Neural progenitor cell (in vitro differentiated cells): ENCODE measurements at regions not wholly inside any gene's neighbourhood (a gene's known extent, or its start where the extent isn't known, plus 50 kb on each side); places are given as distances from the start of the nearest gene placed in this dataset.

Source experiments
- DNase-seq: peaks from one replicate; pipeline ENCODE4 v3.0.0-alpha.2; 2016; ENCODE audit warnings: low spot score
- H2AFZ ChIP-seq: fragments of 200-600 bp; sonication (generic); replicated peaks from 2 replicates; pipeline ENCODE4 v1.6.1; 2016; ENCODE audit warnings: antibody characterized with exemption
- H3F3A ChIP-seq: fragments of 200-600 bp; sonication (generic); 2 replicates; pipeline ENCODE4 v1.6.1; 2016; ENCODE audit warnings: antibody characterized with exemption, low read depth
- H3K27ac ChIP-seq: fragments of 200-600 bp; sonication (generic); 2 replicates; pipeline ENCODE4 v1.5.1; 2016; ENCODE audit warnings: mild to moderate bottlenecking
- H3K27me3 ChIP-seq: fragments of 200-600 bp; sonication (generic); 2 replicates; pipeline ENCODE4 v1.6.1; 2016; ENCODE audit warnings: mild to moderate bottlenecking, moderate library complexity
- H3K36me3 ChIP-seq: fragments of 200-600 bp; sonication (generic); 2 replicates; pipeline ENCODE4 v1.5.1; 2016
- H3K4me1 ChIP-seq: fragments of 200-600 bp; sonication (generic); 2 replicates; pipeline ENCODE4 v1.6.1; 2016; ENCODE audit warnings: mixed run types
- H3K4me2 ChIP-seq: fragments of 200-600 bp; sonication (generic); 2 replicates; pipeline ENCODE4 v1.6.1; 2016
- H3K4me3 ChIP-seq: fragments of 200-600 bp; sonication (generic); 2 replicates; pipeline ENCODE4 v1.5.1; 2016
- H3K79me2 ChIP-seq: fragments of 200-600 bp; sonication (generic); 2 replicates; pipeline ENCODE4 v1.6.1; 2016; ENCODE audit warnings: low read depth
- H3K9ac ChIP-seq: fragments of 200-600 bp; sonication (generic); 2 replicates; pipeline ENCODE4 v1.6.1; 2016
- H3K9me3 ChIP-seq: fragments of 200-600 bp; sonication (generic); 2 replicates; pipeline ENCODE4 v1.5.1; 2016; ENCODE audit warnings: low read depth
- H4K20me1 ChIP-seq: fragments of 200-600 bp; sonication (generic); 2 replicates; pipeline ENCODE4 v1.6.1; 2016; ENCODE audit warnings: low read depth
- H3K27ac Mint-ChIP-seq: 3 replicates; pipeline ENCODE4 v1.8.0; 2021; ENCODE audit warnings: mixed read lengths
- H3K27me3 Mint-ChIP-seq: 2 replicates; pipeline ENCODE4 v1.8.0; 2022; ENCODE audit warnings: low read depth, mild to moderate bottlenecking, inconsistent platforms, moderate library complexity, mixed read lengths; ENCODE audit not compliant: insufficient read depth
- H3K36me3 Mint-ChIP-seq: 3 replicates; pipeline ENCODE4 v1.8.0; 2021; ENCODE audit warnings: mixed read lengths
- H3K4me1 Mint-ChIP-seq: 3 replicates; pipeline ENCODE4 v1.8.0; 2021; ENCODE audit warnings: mixed read lengths
- H3K4me3 Mint-ChIP-seq: 3 replicates; pipeline ENCODE4 v1.8.0; 2021; ENCODE audit warnings: mild to moderate bottlenecking, moderate library complexity, mixed read lengths
- H3K9me3 Mint-ChIP-seq: 3 replicates; pipeline ENCODE4 v1.8.0; 2020; ENCODE audit warnings: mixed read lengths
- CTCF ChIP-seq: fragments of 200-600 bp; sonication (generic); IDR thresholded peaks from 2 replicates; pipeline ENCODE4 v1.5.1; 2017; ENCODE audit warnings: antibody characterized with exemption, mild to moderate bottlenecking
- EZH2 ChIP-seq: fragments of 200-600 bp; sonication (generic); IDR thresholded peaks from 2 replicates; pipeline ENCODE4 v1.6.1; 2017; ENCODE audit warnings: antibody characterized with exemption, mild to moderate bottlenecking, moderate library complexity
- EZH2phosphoT487 ChIP-seq: fragments of 200-600 bp; sonication (generic); IDR thresholded peaks from 2 replicates; pipeline ENCODE4 v1.6.1; 2017; ENCODE audit warnings: antibody characterized with exemption

DNA sequence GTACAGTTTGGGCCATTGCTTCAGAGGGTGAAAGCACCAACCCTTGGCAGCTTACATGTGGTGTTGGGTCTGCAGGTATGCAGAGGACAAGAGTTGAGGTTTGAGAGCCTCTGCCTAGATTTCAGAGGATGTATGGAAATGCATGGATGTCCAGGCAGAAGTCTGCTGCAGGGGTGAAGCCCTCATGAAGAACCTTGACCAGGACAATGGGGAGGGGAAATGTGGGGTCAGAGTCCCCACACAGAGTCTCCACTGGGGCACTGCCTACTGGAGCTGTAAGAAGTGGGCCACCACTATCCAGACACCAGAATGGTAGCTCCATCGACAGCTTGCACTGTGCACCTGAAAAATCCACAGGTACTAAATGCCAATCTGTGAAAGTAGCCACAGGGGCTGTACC lies 113.6 kb upstream of the SPATA31C2 start:
- Histone ChIP-seq H3F3A (no peaks in the 10 kb centered on the region), H3K27ac (no peak overlapping the region), H3K4me3 (no peak overlapping the region), H2AFZ (no peak overlapping the region), H3K9me3 (no peaks in the 10 kb centered on the region), H3K36me3 (no peaks in the 10 kb centered on the region), H3K9ac (no peak overlapping the region), H3K79me2 (no peaks in the 10 kb centered on the region), H3K4me2 (no peak overlapping the region), H3K4me1 (no peaks in the 10 kb centered on the region), H4K20me1 (no peaks in the 10 kb centered on the region), H3K27me3 (no peaks in the 10 kb centered on the region)
- H3K4me3 Mint-ChIP-seq: no peak overlapping the region
- no peak overlapping the region for H3K27ac Mint-ChIP-seq
- peaks cover 2% of the 10 kb centered on the region for H3K27me3 Mint-ChIP-seq
- H3K36me3 Mint-ChIP-seq: no peaks in the 10 kb centered on the region
- TF ChIP-seq CTCF: no peak
- TF ChIP-seq EZH2phosphoT487: no peak
- H3K4me1 Mint-ChIP-seq: no peaks in the 10 kb centered on the region
- DNase-seq: no peak
- H3K9me3 Mint-ChIP-seq: peaks cover 39% of the 10 kb centered on the region

GRCh38 chr9:88243736-88244135 lies 105.5 kb upstream of the SPATA31C2 start:
- no peaks in the 10 kb centered on the region for H3K79me2 ChIP-seq
- Mint-ChIP-seq H3K4me3 (no peak overlapping the region), H3K27ac (no peak overlapping the region), H3K27me3 (peaks cover 4% of the 10 kb centered on the region), H3K9me3 (peaks cover 8% of the 10 kb centered on the region), H3K36me3 (no peaks in the 10 kb centered on the region), H3K4me1 (no peaks in the 10 kb centered on the region)
- H3K36me3 ChIP-seq: no peaks in the 10 kb centered on the region
- H3K4me2 ChIP-seq: no peak overlapping the region
- H3K4me3 ChIP-seq: no peak overlapping the region
- no peak overlapping the region for H2AFZ ChIP-seq
- DNase-seq: no peak
- no peaks in the 10 kb centered on the region for H3K27me3 ChIP-seq
- H4K20me1 ChIP-seq: no peaks in the 10 kb centered on the region
- H3F3A ChIP-seq: no peaks in the 10 kb centered on the region
- no peak overlapping the region for H3K27ac ChIP-seq
- H3K9ac ChIP-seq: no peak overlapping the region
- TF ChIP-seq EZH2phosphoT487: no peak
- TF ChIP-seq CTCF: no peak
- TF ChIP-seq EZH2: no peak
- no peaks in the 10 kb centered on the region for H3K4me1 ChIP-seq
- H3K9me3 ChIP-seq: no peaks in the 10 kb centered on the region

- Mint-ChIP-seq H3K27me3 (peaks cover 5% of the 10 kb centered on the region), H3K27ac (no peak overlapping the region), H3K9me3 (peaks cover 5% of the 10 kb centered on the region), H3K4me3 (no peak overlapping the region), H3K4me1 (peaks cover 2% of the 10 kb centered on the region), H3K36me3 (no peaks in the 10 kb centered on the region)
- no peak overlapping the region for H3K27ac ChIP-seq
- no peak overlapping the region for H3K4me2 ChIP-seq
- H2AFZ ChIP-seq: no peak overlapping the region
- H3K27me3 ChIP-seq: no peaks in the 10 kb centered on the region
- no peaks in the 10 kb centered on the region for H3K79me2 ChIP-seq
- no peaks in the 10 kb centered on the region for H4K20me1 ChIP-seq
- H3K9ac ChIP-seq: no peak overlapping the region
- no peak overlapping the region for H3K4me3 ChIP-seq
- H3K4me1 ChIP-seq: no peaks in the 10 kb centered on the region
- no peak for TF ChIP-seq EZH2
- TF ChIP-seq EZH2phosphoT487: no peak
- no peak for TF ChIP-seq CTCF
- H3K36me3 ChIP-seq: no peaks in the 10 kb centered on the region
- no peaks in the 10 kb centered on the region for H3F3A ChIP-seq
- no peaks in the 10 kb centered on the region for H3K9me3 ChIP-seq
- no peak for DNase-seq
These were observed 104.6 kb upstream of the SPATA31C2 start for GRCh38 chr9:88242879-88243278.
